OCI-LY7 (cell line): ENCODE measurements at regions not wholly inside any gene's neighbourhood (a gene's known extent, or its start where the extent isn't known, plus 50 kb on each side); places are given as distances from the start of the nearest gene placed in this dataset.

Source experiments
- BruUV-seq: library from RNA; stranded (reverse); fragments of 400-500 nt; replicated peaks from 2 replicates; lab custom pipeline; 2021; lab: Mats Ljungman, UMichigan
- CTCF ChIA-PET: fragments of 300-600 bp; sonication (Branson Sonifier 250); formaldehyde crosslinking; loops from one replicate; lab custom pipeline; 2022; ENCODE audit warnings: antibody characterized with exemption; ENCODE audit not compliant: unreplicated experiment; lab: Charles Lee
- POLR2A ChIA-PET: fragments of 300-600 bp; sonication (Branson Sonifier 250); formaldehyde crosslinking; loops from one replicate; lab custom pipeline; 2022; ENCODE audit warnings: antibody characterized with exemption; lab: Charles Lee
- DNase-seq: peaks from one replicate; pipeline ENCODE4 v3.0.0-alpha.2; 2015; ENCODE audit warnings: low spot score
- H2AFZ ChIP-seq: fragments of 200-600 bp; sonication (generic), shearing (Covaris generic); 2 replicates; pipeline ENCODE4 v1.6.1; 2014; ENCODE audit warnings: mild to moderate bottlenecking, antibody characterized with exemption, low read length, moderate library complexity
- H3K27ac ChIP-seq: fragments of 200-600 bp; sonication (generic); 2 replicates; pipeline ENCODE4 v1.5.1; 2014; ENCODE audit warnings: mixed run types, low read depth, mild to moderate bottlenecking, moderate library complexity, low read length, inconsistent platforms; ENCODE audit not compliant: poor library complexity, severe bottlenecking
- H3K36me3 ChIP-seq: fragments of 200-600 bp; sonication (generic); 2 replicates; pipeline ENCODE4 v1.6.1; 2014; ENCODE audit warnings: mild to moderate bottlenecking, antibody characterized with exemption, low read length, moderate library complexity, mixed read lengths; ENCODE audit not compliant: insufficient read depth
- H3K4me1 ChIP-seq: fragments of 200-600 bp; sonication (generic); 2 replicates; pipeline ENCODE4 v1.5.1; 2014; ENCODE audit warnings: mild to moderate bottlenecking, low read length; ENCODE audit not compliant: insufficient read depth, poor library complexity, severe bottlenecking
- H3K4me2 ChIP-seq: fragments of 200-600 bp; sonication (generic); 2 replicates; pipeline ENCODE4 v1.6.1; 2014; ENCODE audit warnings: mild to moderate bottlenecking, low read length
- H3K4me3 ChIP-seq: fragments of 200-600 bp; sonication (generic); 2 replicates; pipeline ENCODE4 v1.5.1; 2014; ENCODE audit warnings: mild to moderate bottlenecking, low read depth, low read length; ENCODE audit not compliant: poor library complexity, severe bottlenecking
- H3K79me2 ChIP-seq: fragments of 200-600 bp; sonication (generic); 2 replicates; pipeline ENCODE4 v1.6.1; 2016; ENCODE audit warnings: low read depth, mild to moderate bottlenecking, low read length, moderate library complexity, mixed read lengths; ENCODE audit not compliant: insufficient read depth
- H3K9me2 ChIP-seq: fragments of 200-600 bp; sonication (generic); 2 replicates; pipeline ENCODE4 v1.6.1; 2016; ENCODE audit warnings: mild to moderate bottlenecking, low read length, mixed read lengths; ENCODE audit not compliant: insufficient read depth
- H3K9me3 ChIP-seq: fragments of 200-600 bp; sonication (generic); 2 replicates; pipeline ENCODE4 v1.6.1; 2014; ENCODE audit warnings: mild to moderate bottlenecking, mixed run types, low read length, mixed read lengths
- H4K20me1 ChIP-seq: fragments of 200-600 bp; sonication (generic); 2 replicates; pipeline ENCODE4 v1.6.1; 2014; ENCODE audit warnings: mild to moderate bottlenecking, antibody characterized with exemption, low read length, moderate library complexity, mixed read lengths; ENCODE audit not compliant: insufficient read depth
- EZH2phosphoT487 ChIP-seq: fragments of 200-600 bp; sonication (generic); IDR thresholded peaks from 2 replicates; pipeline ENCODE4 v1.6.1; 2018; ENCODE audit warnings: low read depth, borderline replicate concordance, mild to moderate bottlenecking, mixed run types, antibody characterized with exemption, low read length, moderate library complexity, mixed read lengths
- intact Hi-C: fragments of 100-400 bp; cut with micrococcal nuclease; formaldehyde crosslinking; loops from one replicate; pipeline ENCODE4 v1.10.0; 2022; ENCODE audit not compliant: unreplicated experiment
- TF ChIP-seq, protein P1 (sequence below): fragments of 200-600 bp; sonication (generic); conservative IDR thresholded peaks from 2 replicates; pipeline ENCODE4 v1.5.1; 2014; ENCODE audit warnings: mild to moderate bottlenecking, antibody characterized with exemption, low read length, moderate library complexity, mixed read lengths

DNA sequence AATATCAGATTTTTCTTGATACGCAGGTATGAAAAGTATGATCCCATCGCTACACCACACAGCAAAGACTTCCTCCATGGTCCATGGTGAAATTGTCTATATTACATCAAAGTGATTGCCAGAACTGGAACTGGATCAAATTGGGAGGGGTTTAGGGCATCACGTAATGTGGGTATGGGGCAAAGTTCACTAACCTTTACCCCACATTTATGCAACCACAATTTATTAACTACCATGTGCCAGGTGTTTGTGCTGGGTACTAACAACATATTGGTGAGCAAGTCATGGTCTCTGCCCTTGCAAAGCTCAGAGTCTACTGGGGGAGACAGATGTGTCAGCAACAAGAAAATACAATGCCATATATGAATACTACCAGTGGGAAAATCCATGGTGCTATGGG, 258.9 kb downstream of the SUDS3 start:
- DNase-seq = no peak
- Histone ChIP-seq H3K4me2 (no peak overlapping the region), H3K9me3 (no peaks in the 10 kb centered on the region), H3K9me2 (no peaks in the 10 kb centered on the region), H3K79me2 (no peaks in the 10 kb centered on the region), H2AFZ (no peak overlapping the region), H3K36me3 (no peaks in the 10 kb centered on the region), H3K4me1 (no peaks in the 10 kb centered on the region), H3K27ac (no peak overlapping the region), H4K20me1 (no peaks in the 10 kb centered on the region), H3K4me3 (no peak overlapping the region)
- TF ChIP-seq EZH2phosphoT487 = no peak
- TF ChIP-seq, protein P1, sequence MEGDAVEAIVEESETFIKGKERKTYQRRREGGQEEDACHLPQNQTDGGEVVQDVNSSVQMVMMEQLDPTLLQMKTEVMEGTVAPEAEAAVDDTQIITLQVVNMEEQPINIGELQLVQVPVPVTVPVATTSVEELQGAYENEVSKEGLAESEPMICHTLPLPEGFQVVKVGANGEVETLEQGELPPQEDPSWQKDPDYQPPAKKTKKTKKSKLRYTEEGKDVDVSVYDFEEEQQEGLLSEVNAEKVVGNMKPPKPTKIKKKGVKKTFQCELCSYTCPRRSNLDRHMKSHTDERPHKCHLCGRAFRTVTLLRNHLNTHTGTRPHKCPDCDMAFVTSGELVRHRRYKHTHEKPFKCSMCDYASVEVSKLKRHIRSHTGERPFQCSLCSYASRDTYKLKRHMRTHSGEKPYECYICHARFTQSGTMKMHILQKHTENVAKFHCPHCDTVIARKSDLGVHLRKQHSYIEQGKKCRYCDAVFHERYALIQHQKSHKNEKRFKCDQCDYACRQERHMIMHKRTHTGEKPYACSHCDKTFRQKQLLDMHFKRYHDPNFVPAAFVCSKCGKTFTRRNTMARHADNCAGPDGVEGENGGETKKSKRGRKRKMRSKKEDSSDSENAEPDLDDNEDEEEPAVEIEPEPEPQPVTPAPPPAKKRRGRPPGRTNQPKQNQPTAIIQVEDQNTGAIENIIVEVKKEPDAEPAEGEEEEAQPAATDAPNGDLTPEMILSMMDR = no peak
- intact Hi-C loops = no loop called here
- CTCF ChIA-PET = no interaction called here
- POLR2A ChIA-PET = no interaction called here
- no TSS peak for BruUV-seq

DNA sequence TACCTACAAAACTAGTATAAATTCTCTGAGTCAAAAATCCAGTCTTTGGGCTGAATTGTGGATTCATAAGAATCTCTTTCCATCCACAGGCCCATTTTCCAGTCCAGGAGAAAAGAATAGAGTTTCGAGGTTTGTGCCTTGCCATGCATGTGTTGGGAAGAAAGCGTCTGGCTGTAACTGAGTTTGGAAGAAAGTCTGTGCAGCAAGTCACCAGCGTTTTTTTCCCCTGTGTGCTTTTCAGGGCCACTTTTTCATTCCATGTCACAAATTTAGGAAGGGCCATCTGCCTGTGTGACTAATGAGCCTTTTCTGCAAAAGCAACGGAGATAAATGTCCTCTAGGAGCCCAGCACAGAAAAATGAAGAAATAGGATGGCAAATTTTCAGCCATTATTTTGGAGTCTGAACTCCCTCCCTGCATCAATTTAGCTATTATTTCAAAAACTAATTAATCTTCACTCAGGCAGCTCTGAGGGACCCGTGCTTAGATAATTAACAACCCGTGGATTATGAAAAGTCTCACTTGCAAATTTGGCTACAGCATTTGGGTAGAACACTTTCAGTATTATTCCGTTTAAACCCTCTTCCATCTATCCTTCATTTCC, 261.5 kb downstream of the SUDS3 start:
- ChIA-PET CTCF (no interaction called here), POLR2A (no interaction called here)
- Histone ChIP-seq H3K9me3 (no peaks in the 10 kb centered on the region), H3K9me2 (no peaks in the 10 kb centered on the region), H3K27ac (no peak overlapping the region), H3K4me1 (no peaks in the 10 kb centered on the region), H2AFZ (no peak overlapping the region), H3K36me3 (no peaks in the 10 kb centered on the region), H3K79me2 (no peaks in the 10 kb centered on the region), H3K4me2 (no peak overlapping the region), H3K4me3 (no peak overlapping the region), H4K20me1 (no peaks in the 10 kb centered on the region)
- intact Hi-C loops = no loop called here
- DNase-seq = no peak
- BruUV-seq = no TSS peak
- TF ChIP-seq, protein P1 = no peak
- no peak for TF ChIP-seq EZH2phosphoT487

DNA sequence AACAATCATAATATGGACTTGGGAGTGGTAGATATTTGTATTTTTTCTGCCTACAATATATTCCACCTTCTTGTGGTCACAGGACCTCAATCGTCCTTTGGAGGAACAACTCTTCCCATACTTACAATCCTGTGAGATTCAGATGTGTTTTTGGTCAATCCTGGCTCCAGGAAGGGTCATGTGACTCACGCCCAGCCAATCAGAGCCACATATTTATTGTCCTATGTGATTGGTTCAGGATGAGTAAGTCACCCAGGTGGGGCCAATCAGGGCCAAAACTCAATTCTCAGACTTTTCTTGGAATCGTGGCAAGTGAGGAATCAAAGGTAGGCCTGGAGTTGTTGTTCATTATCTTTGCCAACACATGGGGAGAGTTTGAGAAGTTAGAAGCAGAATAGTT, 264.9 kb downstream of the SUDS3 start:
- intact Hi-C loops = no loop called here
- no TSS peak for BruUV-seq
- CTCF ChIA-PET = no interaction called here

More for the DNA sequence above, 264.9 kb downstream of the SUDS3 start:
- H3K9me2 ChIP-seq = no peaks in the 10 kb centered on the region
- no peak overlapping the region for H3K4me3 ChIP-seq
- H3K27ac ChIP-seq = no peak overlapping the region
- no peak for DNase-seq
- no peaks in the 10 kb centered on the region for H4K20me1 ChIP-seq
- H2AFZ ChIP-seq = no peak overlapping the region
- TF ChIP-seq EZH2phosphoT487 = no peak
- TF ChIP-seq, protein P1 = no peak
- POLR2A ChIA-PET = no interaction called here
- H3K9me3 ChIP-seq = no peaks in the 10 kb centered on the region
- no peaks in the 10 kb centered on the region for H3K36me3 ChIP-seq
- no peaks in the 10 kb centered on the region for H3K4me1 ChIP-seq
- H3K4me2 ChIP-seq = no peak overlapping the region
- no peaks in the 10 kb centered on the region for H3K79me2 ChIP-seq
